ENCODE measurements at regions not wholly inside any gene's neighbourhood (a gene's known extent, or its start where the extent isn't known, plus 50 kb on each side); places are given as distances from the start of the nearest gene placed in this dataset.

- H3K4me3 ChIP-seq (ENCODE audit: low read length), result no peak overlapping the region
- H3F3A ChIP-seq (ENCODE audit: low read length, unreplicated experiment), result no peaks in the 10 kb centered on the region
- DNase-seq (no peak), ATAC-seq (no peak)
- no peaks in the 10 kb centered on the region for H3K9me3 ChIP-seq (ENCODE audit: low read length)
- H3K9me2 ChIP-seq (replicated peaks; ENCODE audit: low read length), result no peaks in the 10 kb centered on the region
- H3K27ac ChIP-seq (ENCODE audit: low read length), result no peak overlapping the region
- H2AFZ ChIP-seq (ENCODE audit: low read length), result no peak overlapping the region
- H4K20me1 ChIP-seq (ENCODE audit: low read length), result no peaks in the 10 kb centered on the region
- TF ChIP-seq CTCF (conservative IDR thresholded peaks at IDR 0.05; ENCODE audit: low read depth, low read length) (no peak), EZH2phosphoT487 (IDR thresholded peaks at IDR 0.05; ENCODE audit: borderline replicate concordance, low read length) (no peak), EZH2 (IDR thresholded peaks at IDR 0.05; ENCODE audit: low read length, unreplicated experiment) (no peak)
- intact Hi-C loops (cut with micrococcal nuclease), result no loop called here
- H3K27me3 ChIP-seq (ENCODE audit: low read length), result peaks cover 28% of the 10 kb centered on the region
- H3K4me1 ChIP-seq (ENCODE audit: insufficient read depth, low read length), result peaks cover 13% of the 10 kb centered on the region
- H3K9ac ChIP-seq (ENCODE audit: low read length), result no peak overlapping the region
- BruUV-seq (replicated peaks), result no TSS peak
- H3K4me2 ChIP-seq (ENCODE audit: low read length), result no peak overlapping the region
- POLR2A ChIA-PET (ENCODE audit: unreplicated experiment), result no interaction called here
- H3K79me2 ChIP-seq (ENCODE audit: low read length), result no peaks in the 10 kb centered on the region
- CTCF ChIA-PET, result no interaction called here
- H3K36me3 ChIP-seq (ENCODE audit: low read depth, low read length), result no peaks in the 10 kb centered on the region
Measured at GRCh38 chr7:159215076-159215475, 70.4 kb upstream of the VIPR2 start.

- DNase-seq (no peak), ATAC-seq (no peak)
- Histone ChIP-seq H3K36me3 (ENCODE audit: low read depth, low read length) (no peaks in the 10 kb centered on the region), H3F3A (ENCODE audit: low read length, unreplicated experiment) (no peaks in the 10 kb centered on the region), H3K4me1 (ENCODE audit: insufficient read depth, low read length) (peaks cover 8% of the 10 kb centered on the region), H3K4me3 (ENCODE audit: low read length) (no peak overlapping the region), H3K27ac (ENCODE audit: low read length) (no peak overlapping the region), H2AFZ (ENCODE audit: low read length) (no peak overlapping the region), H4K20me1 (ENCODE audit: low read length) (no peaks in the 10 kb centered on the region), H3K9me2 (replicated peaks; ENCODE audit: low read length) (no peaks in the 10 kb centered on the region), H3K9me3 (ENCODE audit: low read length) (no peaks in the 10 kb centered on the region), H3K79me2 (ENCODE audit: low read length) (no peaks in the 10 kb centered on the region), H3K9ac (ENCODE audit: low read length) (no peak overlapping the region), H3K27me3 (ENCODE audit: low read length) (peaks cover 28% of the 10 kb centered on the region), H3K4me2 (ENCODE audit: low read length) (no peak overlapping the region)
- TF ChIP-seq EZH2 (IDR thresholded peaks at IDR 0.05; ENCODE audit: low read length, unreplicated experiment) (no peak), CTCF (conservative IDR thresholded peaks at IDR 0.05; ENCODE audit: low read depth, low read length) (no peak), EZH2phosphoT487 (IDR thresholded peaks at IDR 0.05; ENCODE audit: borderline replicate concordance, low read length) (no peak)
- BruUV-seq (replicated peaks), result no TSS peak
- intact Hi-C loops (cut with micrococcal nuclease), result no loop called here
- CTCF ChIA-PET, result no interaction called here
- POLR2A ChIA-PET (ENCODE audit: unreplicated experiment), result no interaction called here
Measured at GRCh38 chr7:159213253-159213652, 68.6 kb upstream of the VIPR2 start.

GRCh38 chr7:159212226-159212625, 67.6 kb upstream of the VIPR2 start:
- H4K20me1 ChIP-seq (ENCODE audit: low read length), result no peaks in the 10 kb centered on the region
- no peak overlapping the region for H3K9ac ChIP-seq (ENCODE audit: low read length)
- no peaks in the 10 kb centered on the region for H3F3A ChIP-seq (ENCODE audit: low read length, unreplicated experiment)
- no TSS peak for BruUV-seq (replicated peaks)
- TF ChIP-seq CTCF (conservative IDR thresholded peaks at IDR 0.05; ENCODE audit: low read depth, low read length) (no peak), EZH2phosphoT487 (IDR thresholded peaks at IDR 0.05; ENCODE audit: borderline replicate concordance, low read length) (no peak), EZH2 (IDR thresholded peaks at IDR 0.05; ENCODE audit: low read length, unreplicated experiment) (no peak)
- ChIA-PET POLR2A (ENCODE audit: unreplicated experiment) (no interaction called here), CTCF (no interaction called here)
- no peaks in the 10 kb centered on the region for H3K36me3 ChIP-seq (ENCODE audit: low read depth, low read length)
- H2AFZ ChIP-seq (ENCODE audit: low read length), result no peak overlapping the region
- ATAC-seq, result no peak
- intact Hi-C loops (cut with micrococcal nuclease), result no loop called here
- H3K4me1 ChIP-seq (ENCODE audit: insufficient read depth, low read length), result no peaks in the 10 kb centered on the region
- no peaks in the 10 kb centered on the region for H3K9me3 ChIP-seq (ENCODE audit: low read length)
- H3K4me3 ChIP-seq (ENCODE audit: low read length), result no peak overlapping the region
- no peaks in the 10 kb centered on the region for H3K9me2 ChIP-seq (replicated peaks; ENCODE audit: low read length)
- no peak for DNase-seq
- no peak overlapping the region for H3K27ac ChIP-seq (ENCODE audit: low read length)
- peaks cover 28% of the 10 kb centered on the region for H3K27me3 ChIP-seq (ENCODE audit: low read length)
- H3K79me2 ChIP-seq (ENCODE audit: low read length), result no peaks in the 10 kb centered on the region
- H3K4me2 ChIP-seq (ENCODE audit: low read length), result no peak overlapping the region

Measured in PC-3 (cell line).